ENCODE measurements at regions not wholly inside any gene's neighbourhood (a gene's known extent, or its start where the extent isn't known, plus 50 kb on each side); places are given as distances from the start of the nearest gene placed in this dataset.

DNA sequence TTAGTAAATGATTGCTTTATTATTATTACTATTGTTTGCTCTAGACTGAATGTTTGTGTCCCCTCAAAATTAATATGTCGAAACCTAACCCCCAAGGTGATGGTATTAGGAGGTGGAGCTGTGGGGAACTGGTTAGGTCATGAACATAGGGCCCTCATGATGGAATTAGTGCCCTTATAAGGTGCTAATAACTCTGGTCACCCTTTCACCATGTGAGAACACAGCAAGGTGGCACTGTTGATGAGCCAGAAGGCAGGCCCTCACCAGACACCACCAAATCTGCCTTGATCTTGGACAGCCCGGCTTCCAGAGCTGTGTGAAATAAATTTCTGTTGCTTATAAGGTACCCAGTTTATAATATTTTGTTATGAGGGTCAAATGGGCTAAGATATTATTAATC, 95.8 kb downstream of the BDNF start:
- DNase-seq: no peak

DNA sequence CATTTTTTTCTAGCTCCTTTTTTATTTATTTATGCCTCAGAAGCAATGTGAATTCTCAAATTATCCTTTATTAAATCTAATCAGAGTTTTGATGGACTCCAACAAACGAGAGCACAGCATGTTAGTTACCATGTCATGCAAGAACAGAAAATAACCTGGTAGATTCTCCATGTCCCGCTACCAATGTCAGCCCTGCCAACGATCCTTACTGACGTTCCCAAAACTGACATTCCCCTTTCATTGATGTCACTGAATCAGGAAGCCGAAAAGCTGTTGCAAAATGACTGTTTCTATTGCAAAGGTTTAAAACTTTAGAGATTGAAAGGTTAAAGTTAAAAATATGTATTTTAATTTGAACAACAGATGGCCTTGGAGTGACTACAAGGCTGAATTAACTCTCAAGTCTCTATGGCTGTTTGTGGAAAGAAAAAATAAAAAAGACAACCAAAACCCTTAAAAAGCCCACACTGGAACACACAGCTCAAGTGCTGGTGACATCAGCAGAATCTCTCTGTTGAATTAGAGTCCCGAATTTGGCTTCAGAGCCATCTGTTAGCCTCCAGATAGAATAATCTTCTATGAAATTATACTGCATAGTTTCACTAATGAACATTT, 96.8 kb downstream of the BDNF start:
- DNase-seq: no peak

DNA sequence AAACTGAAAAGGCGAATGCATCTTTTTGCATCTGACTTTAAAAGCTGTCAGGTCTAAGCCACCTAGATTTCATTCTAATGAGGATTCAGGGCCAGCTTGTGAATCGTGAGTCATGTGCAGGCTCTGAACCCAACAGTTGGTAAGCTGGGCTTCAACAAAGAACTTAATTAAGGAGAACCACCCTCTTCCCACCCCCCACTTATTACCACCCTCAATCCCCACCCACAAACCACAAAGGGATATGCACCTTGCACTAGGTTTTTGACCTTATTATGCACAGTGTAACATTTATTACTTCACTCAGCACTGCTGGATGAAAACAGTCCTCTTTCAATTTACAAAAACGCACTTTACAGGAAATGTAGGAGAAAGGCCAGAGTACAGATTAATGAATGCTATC, 94.1 kb upstream of the LIN7C start:
- no peak for DNase-seq

GRCh38 chr11:27599217-27599616, 92.6 kb upstream of the LIN7C start:
- DNase-seq: no peak

- no peak for DNase-seq
These were observed 90.2 kb upstream of the LIN7C start for GRCh38 chr11:27596802-27597201.

GRCh38 chr11:27596388-27596787, 89.8 kb upstream of the LIN7C start:
- DNase-seq: no peak

DNA sequence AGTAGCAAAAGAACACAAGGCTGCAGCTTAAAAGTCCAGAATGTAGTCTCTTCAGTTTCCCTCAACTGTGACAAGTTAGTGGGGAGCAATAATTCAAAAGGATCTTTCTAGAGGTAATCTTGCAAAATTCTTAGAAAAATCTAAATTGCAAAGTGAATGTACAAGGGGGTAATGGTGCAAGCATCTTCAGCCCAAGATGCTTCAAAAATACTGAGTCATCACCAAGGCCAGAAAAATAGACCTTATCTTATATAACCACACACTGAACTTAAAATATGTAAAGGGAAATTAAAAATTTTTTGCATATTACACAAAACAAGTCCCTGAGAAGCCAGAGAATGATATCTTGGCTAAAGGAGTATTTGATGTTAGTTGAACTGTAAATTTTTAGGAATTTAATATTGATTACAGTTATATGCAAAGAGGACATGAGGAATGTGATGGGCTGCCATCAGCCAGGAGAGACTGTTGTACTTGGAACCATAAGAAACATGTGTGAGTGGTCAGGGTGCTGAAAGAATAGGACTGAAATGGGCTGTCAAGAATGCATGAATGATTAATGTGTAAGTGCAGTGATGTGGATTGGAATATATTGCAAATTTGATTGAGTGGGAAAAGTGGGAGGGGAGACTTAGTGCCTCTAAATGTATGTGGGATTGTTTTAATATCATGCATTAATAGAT, 85.7 kb upstream of the LIN7C start:
- peak; percentile 50 for DNase-seq

DNA sequence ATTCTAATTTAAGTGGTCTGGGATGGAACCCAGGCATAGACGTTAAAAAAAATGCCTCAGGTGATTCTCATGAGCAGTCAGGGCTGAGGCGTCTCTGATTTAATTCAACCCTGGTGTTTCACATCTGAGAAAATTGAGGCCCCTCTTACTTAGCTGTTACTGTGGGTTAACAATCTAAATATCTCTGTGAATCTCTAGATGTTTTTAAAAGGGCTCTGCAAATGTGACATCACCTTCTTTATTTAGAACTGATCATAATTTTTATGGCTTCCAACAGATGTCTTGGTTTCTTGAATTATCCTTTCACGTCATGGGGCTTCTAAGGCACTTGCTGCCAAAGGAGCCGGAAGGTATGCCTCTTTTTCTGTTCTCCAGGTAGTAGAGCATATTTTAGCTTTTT, 76.1 kb upstream of the LIN7C start:
- no peak for DNase-seq

GRCh38 chr11:27574342-27574741, 67.8 kb upstream of the LIN7C start:
- DNase-seq: no peak

- no peak for DNase-seq
These were observed 66.5 kb upstream of the LIN7C start for GRCh38 chr11:27573024-27573423.

GRCh38 chr11:27571154-27571810, 64.7 kb upstream of the LIN7C start:
- DNase-seq: peak; percentile 71

DNA sequence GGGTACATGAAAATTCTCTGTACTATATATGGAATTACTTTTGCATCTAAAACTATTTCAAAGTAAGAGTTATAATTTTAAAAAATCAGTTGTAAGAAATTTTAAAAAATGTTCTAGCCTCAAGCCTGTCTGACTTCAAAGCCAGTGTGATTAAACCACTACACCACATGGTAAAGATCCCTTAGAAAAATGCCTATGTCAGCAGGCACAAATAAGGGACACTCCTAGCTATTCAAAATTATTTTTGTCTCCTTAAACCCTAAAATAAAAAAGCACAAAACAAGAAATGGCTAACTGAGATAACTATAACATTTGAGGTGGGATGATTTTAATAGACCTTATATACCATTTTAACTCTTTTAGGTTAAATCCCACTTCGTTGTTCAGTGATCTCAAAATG, 64.0 kb upstream of the LIN7C start:
- DNase-seq: no peak

DNA sequence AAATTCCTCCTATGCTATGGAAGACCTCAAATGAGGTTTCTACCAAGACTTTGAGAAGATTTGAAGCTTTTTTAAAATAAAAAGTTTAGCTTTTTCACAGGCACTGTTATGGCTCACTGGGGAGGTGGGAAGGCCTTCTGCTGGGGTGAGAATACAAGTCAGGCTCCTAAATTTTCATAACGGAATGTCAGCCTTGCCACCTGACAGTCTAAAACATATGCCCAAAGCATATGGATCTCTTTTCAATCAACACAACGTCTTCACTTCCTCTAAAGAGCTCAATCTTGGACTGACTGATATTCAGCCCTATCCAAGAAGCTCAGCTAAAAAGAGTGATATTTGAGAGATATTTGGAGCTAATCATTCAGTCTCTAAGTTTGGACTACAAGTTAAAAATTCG, 57.1 kb upstream of the LIN7C start:
- DNase-seq: no peak

GRCh38 chr11:27563201-27563600, 56.6 kb upstream of the LIN7C start:
- peak; percentile 68 for DNase-seq

DNA sequence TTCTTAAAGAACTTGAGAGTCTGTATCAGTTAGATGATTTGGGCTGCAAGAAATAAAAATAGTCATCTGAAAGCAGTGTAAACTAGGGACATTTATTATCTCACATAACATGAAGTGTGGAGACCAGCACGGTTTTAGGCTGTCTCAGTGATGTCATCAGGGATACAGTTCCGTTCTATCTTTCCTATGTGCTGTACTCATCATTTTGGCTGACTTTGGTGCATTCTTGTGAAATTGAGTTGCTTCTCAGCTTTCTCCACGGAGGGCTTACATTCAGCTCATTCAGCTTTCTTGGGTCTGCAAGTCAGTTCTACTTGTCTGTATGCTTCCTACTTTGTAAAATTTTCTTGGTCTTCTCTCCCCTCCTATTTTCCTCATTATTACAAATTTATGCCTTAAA, 51.8 kb upstream of the LIN7C start:
- peak; percentile 27 for DNase-seq

DNA sequence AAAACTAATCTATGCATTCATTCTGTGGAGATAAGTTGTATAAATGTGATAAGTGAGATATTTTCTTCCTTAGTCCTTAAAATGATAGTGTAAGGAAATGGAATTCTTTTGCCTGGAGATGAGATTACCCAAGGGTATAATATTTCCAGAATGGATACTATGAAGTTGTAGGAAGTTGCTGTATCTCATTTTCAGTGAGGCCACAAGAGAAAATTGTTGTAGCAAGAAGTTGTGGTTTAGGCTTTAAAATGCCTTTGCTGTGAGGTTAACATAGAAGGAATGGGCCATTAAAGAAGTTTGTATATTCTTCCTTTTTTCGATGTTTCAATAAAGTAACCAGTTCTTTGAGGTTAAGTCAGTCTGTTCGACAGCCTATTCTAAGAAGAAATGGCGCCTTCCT, 50.7 kb upstream of the LIN7C start:
- peak; percentile 58 for DNase-seq

Data from fibroblast of skin of right biceps (primary cell).